GM23338 (cell line): ENCODE measurements at regions not wholly inside any gene's neighbourhood (a gene's known extent, or its start where the extent isn't known, plus 50 kb on each side); places are given as distances from the start of the nearest gene placed in this dataset.

Experiments used
- CREB1 ChIP-seq: fragments of 250-450 bp; sonication (Bioruptor Pico); IDR thresholded peaks from 2 replicates; pipeline ENCODE4 v1.5.0; 2020; ENCODE audit warnings: low read depth, mild to moderate bottlenecking, moderate library complexity
- EZH2 ChIP-seq: fragments of 200-600 bp; sonication (generic); IDR thresholded peaks from one replicate; pipeline ENCODE4 v1.8.0; 2017; ENCODE audit warnings: antibody characterized with exemption, mild to moderate bottlenecking, low read depth; ENCODE audit not compliant: unreplicated experiment
- EZH2phosphoT487 ChIP-seq: fragments of 200-600 bp; sonication (generic); IDR thresholded peaks from one replicate; pipeline ENCODE4 v1.8.1; 2018; ENCODE audit warnings: antibody characterized with exemption; ENCODE audit not compliant: unreplicated experiment
- POLR2AphosphoS5 ChIP-seq: IDR thresholded peaks from 2 replicates; pipeline ENCODE4 v1.6.1; 2016; ENCODE audit warnings: antibody characterized with exemption, low read depth
- STAT1 ChIP-seq: IDR thresholded peaks from one replicate; pipeline ENCODE4 v1.6.1; 2016; ENCODE audit warnings: antibody characterized with exemption; ENCODE audit not compliant: unreplicated experiment
- TF ChIP-seq, protein P1 (sequence below), 2 experiments: fragments of 200-600 bp in 1 of 2; sonication (generic) in 1 of 2; conservative IDR thresholded peaks; 2 replicates each; pipeline versions ENCODE4 v1.5.1 to v1.6.1; 2016 to 2017; ENCODE audit warnings: antibody characterized with exemption in 2 of 2, low read depth in 2 of 2, mild to moderate bottlenecking in 2 of 2, moderate library complexity in 1 of 2
- TF ChIP-seq, protein P2 (sequence below): IDR thresholded peaks from one replicate; pipeline ENCODE4 v1.6.1; 2018; ENCODE audit warnings: antibody characterized with exemption; ENCODE audit not compliant: unreplicated experiment

DNA sequence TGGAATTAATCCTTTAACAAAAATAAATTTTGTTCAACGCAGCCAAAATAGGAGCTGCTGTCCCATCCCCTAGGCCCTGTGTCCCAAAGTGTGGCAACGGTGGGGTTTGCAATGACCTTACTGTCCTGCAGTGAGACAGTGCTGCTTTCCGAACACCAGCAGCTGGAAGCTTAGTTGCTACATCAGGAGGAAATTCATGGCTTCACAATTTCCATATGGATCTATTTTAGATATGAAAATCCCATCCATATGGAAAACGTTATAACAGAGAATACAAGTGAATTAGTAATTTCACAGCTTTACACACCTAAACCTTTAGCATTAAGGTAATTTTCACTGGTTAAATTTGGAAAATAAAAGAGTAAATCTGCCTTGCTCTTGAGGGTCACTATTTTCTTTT is 396.3 kb upstream of the TENM3 start:
- TF ChIP-seq, protein P1, sequence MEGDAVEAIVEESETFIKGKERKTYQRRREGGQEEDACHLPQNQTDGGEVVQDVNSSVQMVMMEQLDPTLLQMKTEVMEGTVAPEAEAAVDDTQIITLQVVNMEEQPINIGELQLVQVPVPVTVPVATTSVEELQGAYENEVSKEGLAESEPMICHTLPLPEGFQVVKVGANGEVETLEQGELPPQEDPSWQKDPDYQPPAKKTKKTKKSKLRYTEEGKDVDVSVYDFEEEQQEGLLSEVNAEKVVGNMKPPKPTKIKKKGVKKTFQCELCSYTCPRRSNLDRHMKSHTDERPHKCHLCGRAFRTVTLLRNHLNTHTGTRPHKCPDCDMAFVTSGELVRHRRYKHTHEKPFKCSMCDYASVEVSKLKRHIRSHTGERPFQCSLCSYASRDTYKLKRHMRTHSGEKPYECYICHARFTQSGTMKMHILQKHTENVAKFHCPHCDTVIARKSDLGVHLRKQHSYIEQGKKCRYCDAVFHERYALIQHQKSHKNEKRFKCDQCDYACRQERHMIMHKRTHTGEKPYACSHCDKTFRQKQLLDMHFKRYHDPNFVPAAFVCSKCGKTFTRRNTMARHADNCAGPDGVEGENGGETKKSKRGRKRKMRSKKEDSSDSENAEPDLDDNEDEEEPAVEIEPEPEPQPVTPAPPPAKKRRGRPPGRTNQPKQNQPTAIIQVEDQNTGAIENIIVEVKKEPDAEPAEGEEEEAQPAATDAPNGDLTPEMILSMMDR (conservative IDR thresholded peaks at IDR 0.05; ENCODE audit: low read depth in 2 of 2), result no peak
- TF ChIP-seq POLR2AphosphoS5 (no peak), EZH2phosphoT487 (no peak), CREB1 (CRISPR knock-in tag) (no peak), EZH2 (no peak), STAT1 (no peak)
- TF ChIP-seq, protein P2, sequence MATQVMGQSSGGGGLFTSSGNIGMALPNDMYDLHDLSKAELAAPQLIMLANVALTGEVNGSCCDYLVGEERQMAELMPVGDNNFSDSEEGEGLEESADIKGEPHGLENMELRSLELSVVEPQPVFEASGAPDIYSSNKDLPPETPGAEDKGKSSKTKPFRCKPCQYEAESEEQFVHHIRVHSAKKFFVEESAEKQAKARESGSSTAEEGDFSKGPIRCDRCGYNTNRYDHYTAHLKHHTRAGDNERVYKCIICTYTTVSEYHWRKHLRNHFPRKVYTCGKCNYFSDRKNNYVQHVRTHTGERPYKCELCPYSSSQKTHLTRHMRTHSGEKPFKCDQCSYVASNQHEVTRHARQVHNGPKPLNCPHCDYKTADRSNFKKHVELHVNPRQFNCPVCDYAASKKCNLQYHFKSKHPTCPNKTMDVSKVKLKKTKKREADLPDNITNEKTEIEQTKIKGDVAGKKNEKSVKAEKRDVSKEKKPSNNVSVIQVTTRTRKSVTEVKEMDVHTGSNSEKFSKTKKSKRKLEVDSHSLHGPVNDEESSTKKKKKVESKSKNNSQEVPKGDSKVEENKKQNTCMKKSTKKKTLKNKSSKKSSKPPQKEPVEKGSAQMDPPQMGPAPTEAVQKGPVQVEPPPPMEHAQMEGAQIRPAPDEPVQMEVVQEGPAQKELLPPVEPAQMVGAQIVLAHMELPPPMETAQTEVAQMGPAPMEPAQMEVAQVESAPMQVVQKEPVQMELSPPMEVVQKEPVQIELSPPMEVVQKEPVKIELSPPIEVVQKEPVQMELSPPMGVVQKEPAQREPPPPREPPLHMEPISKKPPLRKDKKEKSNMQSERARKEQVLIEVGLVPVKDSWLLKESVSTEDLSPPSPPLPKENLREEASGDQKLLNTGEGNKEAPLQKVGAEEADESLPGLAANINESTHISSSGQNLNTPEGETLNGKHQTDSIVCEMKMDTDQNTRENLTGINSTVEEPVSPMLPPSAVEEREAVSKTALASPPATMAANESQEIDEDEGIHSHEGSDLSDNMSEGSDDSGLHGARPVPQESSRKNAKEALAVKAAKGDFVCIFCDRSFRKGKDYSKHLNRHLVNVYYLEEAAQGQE, result no peak
